Gastroesophageal sphincter (tissue), 3 donors: ENCODE measurements at regions not wholly inside any gene's neighbourhood (a gene's known extent, or its start where the extent isn't known, plus 50 kb on each side); places are given as distances from the start of the nearest gene placed in this dataset.

Experiments used
- EP300 ChIP-seq: sonication (generic); formaldehyde crosslinking; IDR thresholded peaks from one replicate; pipeline ENCODE4 v1.6.1; 2017; ENCODE audit warnings: antibody characterized with exemption, mild to moderate bottlenecking
- POLR2A ChIP-seq, 2 donors: fragments of 450-650 bp; IDR thresholded peaks; one replicate each; pipeline ENCODE4 v1.6.1; 2017; ENCODE audit warnings: antibody characterized with exemption in 2 of 2, mild to moderate bottlenecking in 2 of 2, moderate library complexity in 1 of 2
- TF ChIP-seq, protein P1 (sequence below), 4 experiments: fragments of 200-600 bp in 2 of 4; fragments of 450-650 bp in 2 of 4; sonication (generic) in 1 of 4; IDR thresholded peaks; one replicate each; pipeline ENCODE4 v1.5.1; 2017 to 2019; ENCODE audit warnings: antibody characterized with exemption in 4 of 4, mild to moderate bottlenecking in 2 of 4, moderate library complexity in 2 of 4

DNA sequence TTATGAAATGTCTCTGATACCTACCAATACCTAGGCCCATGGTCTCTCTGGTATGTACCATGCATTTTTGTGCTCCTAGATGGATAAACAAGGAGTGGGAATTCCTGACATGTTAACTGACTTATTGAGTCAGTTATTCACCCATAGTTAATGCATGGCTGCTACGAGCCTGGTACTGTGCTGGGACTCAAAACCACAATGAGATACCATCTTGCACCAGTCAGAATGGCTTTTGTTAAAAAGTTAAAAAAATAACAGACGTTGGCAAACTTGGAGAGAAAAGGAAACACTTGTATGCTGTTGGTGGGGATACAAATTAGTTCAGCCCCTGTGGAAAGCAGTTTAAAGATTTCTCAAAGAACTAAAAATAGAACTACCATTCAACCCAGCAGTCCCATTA lies 293.8 kb downstream of the OSTF1 start:
- TF ChIP-seq EP300 (no peak), POLR2A (IDR thresholded peaks at IDR 0.05) (no peak)
- TF ChIP-seq, protein P1, sequence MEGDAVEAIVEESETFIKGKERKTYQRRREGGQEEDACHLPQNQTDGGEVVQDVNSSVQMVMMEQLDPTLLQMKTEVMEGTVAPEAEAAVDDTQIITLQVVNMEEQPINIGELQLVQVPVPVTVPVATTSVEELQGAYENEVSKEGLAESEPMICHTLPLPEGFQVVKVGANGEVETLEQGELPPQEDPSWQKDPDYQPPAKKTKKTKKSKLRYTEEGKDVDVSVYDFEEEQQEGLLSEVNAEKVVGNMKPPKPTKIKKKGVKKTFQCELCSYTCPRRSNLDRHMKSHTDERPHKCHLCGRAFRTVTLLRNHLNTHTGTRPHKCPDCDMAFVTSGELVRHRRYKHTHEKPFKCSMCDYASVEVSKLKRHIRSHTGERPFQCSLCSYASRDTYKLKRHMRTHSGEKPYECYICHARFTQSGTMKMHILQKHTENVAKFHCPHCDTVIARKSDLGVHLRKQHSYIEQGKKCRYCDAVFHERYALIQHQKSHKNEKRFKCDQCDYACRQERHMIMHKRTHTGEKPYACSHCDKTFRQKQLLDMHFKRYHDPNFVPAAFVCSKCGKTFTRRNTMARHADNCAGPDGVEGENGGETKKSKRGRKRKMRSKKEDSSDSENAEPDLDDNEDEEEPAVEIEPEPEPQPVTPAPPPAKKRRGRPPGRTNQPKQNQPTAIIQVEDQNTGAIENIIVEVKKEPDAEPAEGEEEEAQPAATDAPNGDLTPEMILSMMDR (IDR thresholded peaks at IDR 0.05): no peak
